ENCODE measurements at regions not wholly inside any gene's neighbourhood (a gene's known extent, or its start where the extent isn't known, plus 50 kb on each side); places are given as distances from the start of the nearest gene placed in this dataset.
"Not testable (repeated sequence)": the region's sequence is repeated elsewhere in the genome, so short reads cannot be mapped to it uniquely, and the experiment has no call there.

DNA sequence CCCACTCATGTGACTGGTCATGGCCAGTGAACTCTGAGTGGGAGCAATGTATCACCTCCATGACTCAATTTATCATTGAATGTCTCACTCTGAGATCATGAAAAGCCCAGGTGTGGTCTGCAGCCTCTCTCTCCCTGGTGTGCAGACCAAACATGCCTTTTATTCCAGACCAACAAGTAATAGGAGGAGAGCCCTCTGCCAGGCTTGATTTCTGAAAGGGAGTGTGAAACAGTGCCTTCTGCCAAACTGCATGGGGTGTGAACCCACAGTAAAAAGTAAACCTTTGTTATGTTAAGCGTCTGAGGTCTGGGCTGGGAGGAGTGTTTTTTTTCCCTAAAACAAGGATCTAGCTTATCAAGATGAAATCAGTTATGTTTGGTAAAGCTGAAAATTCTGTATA, 601.2 kb downstream of the ADCYAP1 start:
- DNase-seq = no peak

GRCh38 chr18:1510542-1511179, 606.0 kb downstream of the ADCYAP1 start:
- DNase-seq = no peak

- no peak for DNase-seq
Observed at GRCh38 chr18:1511619-1512311, 607.1 kb downstream of the ADCYAP1 start.

DNA sequence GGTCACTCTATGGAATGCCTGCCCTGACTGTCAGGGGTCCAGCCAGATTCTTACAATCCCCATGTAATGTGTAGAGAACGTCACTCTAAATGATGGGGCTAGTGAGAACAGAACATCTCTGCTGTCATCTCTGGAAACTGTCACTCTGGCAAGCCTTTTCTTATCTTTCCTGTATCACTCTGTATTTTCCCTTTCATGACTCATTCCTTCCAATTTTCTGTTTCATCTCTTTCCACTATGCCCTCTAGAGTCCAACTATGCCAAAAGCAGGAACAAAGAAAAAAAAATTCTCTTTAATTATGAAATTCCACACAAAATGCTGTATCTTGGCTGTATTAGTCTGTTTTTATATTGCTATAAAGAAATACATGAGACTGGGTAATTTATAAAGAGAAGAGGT, 608.8 kb downstream of the ADCYAP1 start:
- no peak for DNase-seq

DNA sequence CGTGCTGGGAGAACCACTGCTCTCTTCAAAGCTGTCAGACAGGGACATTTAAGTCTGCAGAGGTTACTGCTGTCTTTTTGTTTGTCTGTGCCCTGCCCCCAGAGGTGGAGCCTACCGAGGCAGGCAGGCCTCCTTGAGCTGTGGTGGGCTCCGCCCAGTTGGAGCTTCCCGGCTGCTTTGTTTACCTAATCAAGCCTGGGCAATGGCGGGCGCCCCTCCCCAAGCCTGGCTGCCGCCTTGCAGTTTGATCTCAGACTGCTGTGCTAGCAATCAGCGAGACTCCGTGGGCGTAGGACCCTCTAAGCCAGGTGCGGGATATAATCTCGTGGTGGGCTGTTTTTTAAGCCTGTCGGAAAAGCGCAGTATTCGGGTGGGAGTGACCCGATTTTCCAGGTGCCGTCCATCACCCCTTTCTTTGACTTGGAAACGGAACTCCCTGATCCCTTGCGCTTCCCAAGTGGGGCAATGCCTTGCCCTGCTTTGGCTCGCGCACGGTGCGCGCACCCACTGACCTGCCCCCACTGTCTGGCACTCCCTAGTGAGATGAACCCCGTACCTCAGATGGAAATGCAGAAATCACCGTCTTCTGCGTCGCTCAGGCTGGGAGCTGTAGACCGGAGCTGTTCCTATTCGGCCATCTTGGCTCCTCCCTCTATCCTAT, 617.0 kb downstream of the ADCYAP1 start:
- not testable (repeated sequence) for DNase-seq

DNA sequence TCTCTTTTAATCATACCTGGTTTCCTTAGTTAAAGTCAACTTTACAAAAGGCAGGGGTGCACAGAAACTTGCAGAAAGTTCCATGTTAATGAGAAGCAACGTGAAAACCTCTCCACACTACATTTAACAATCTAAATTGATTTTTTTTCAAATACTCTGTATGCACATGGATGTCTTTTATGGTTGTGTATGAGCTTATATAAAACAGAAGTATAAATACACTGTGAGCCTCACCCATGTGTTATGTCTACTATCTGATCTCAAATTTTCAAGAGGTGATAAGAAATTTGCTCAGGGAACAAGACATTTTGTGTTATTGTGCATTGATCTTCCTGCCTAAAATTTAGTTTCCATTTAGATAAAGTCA, 617.6 kb downstream of the ADCYAP1 start:
- DNase-seq = no peak

DNA sequence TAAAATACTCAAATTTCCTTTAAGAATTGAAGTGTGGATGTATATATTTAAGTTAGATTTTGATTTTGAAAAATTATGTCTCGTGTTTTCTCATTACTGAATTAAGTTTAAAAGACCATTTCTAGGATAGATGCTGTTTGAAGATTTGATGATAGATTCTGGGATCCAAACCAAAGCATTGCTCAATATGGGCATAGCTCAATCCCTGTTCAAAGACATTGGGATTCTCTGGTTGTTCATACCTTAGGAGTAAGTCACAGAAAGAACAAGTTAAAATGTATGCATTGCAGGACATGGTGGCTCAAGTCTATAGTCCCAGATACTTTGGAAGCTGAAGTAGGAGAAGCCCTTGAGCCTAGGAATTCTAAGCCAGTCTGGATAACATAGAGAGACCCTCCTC, 622.3 kb downstream of the ADCYAP1 start:
- DNase-seq = peak; percentile 32

- DNase-seq = no peak
Observed at GRCh38 chr18:1527805-1528204, 623.1 kb downstream of the ADCYAP1 start.

DNA sequence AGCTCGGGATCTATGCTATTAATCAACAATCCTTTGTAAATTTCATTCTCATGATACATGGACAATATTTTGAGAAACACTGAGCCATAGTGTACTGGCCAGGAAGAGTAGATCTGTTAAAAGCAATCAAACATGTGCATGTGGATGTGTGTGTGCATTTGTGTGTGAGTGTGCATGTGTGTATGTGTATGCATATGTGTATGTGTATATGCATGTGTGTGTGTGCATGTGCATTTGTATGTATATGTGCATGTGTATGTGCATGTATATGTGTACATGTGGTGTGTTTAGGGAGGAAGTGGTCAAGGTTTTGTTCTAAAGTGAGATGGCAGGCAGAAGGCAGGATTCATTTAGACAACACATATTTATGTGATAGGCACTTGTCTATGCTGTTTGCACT, 623.8 kb downstream of the ADCYAP1 start:
- DNase-seq = no peak

GRCh38 chr18:1528964-1529509, 624.4 kb downstream of the ADCYAP1 start:
- no peak for DNase-seq

DNA sequence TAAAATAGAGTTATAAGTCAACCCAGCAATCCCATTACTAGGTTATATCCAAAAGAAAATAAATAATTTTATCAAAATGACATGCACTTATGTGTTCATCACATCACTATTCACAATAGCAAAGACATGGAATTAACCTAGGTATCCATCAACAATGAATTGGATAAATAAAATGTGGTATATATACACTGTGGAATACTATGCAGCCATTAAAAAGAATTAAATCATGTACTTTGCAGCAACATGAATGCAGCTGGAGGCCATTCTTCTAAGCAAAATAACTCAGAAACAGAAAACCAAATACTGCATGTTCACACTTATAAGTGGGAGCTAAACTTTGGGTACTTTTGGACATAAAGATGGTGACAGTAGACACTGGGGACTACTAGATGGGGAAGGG, 626.0 kb downstream of the ADCYAP1 start:
- no peak for DNase-seq

- no peak for DNase-seq
Observed at GRCh38 chr18:1539276-1539675, 634.6 kb downstream of the ADCYAP1 start.

DNA sequence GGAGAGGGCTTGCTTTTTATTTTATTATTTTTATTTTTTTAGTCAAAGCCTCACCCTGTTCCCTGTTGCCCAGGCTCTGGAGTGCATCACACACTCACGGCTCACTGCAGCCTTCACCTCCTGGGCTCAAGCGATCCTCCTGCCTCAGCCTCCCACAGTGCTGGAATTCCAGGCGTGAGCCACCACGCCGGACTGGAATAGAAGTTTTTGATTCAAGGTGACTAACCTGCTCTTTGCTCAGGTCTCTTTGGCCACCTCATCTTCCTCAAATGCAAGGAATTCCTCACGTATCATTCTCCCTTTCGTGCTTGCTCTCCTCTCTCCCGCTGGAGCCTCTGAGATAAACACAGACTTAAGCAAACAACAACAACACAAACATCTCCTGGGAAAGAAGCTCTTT, 636.8 kb downstream of the ADCYAP1 start:
- DNase-seq = no peak

GRCh38 chr18:1542230-1542774, 637.6 kb downstream of the ADCYAP1 start:
- no peak for DNase-seq

- DNase-seq = no peak
Observed at GRCh38 chr18:1544016-1544415, 639.3 kb downstream of the ADCYAP1 start.

DNA sequence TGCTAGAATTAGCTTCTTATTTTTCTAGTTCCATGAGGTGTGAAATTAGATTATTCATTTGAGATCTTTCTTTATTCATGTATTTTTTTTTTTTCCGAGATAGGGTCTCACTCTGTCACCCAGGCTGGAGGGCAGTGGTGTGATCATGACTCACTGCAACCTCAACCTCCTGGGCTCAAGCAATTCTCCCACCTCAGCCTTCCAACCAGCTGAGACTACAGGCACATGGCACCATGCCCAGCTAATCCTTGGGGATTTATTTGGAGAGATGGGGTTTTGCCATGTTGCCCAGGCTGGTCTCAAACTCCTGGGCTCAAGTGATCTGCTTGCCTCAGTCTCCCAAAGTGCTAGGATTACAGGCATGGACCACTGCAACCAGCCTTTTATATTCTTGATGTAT, 653.0 kb downstream of the ADCYAP1 start:
- DNase-seq = not testable (repeated sequence)

- no peak for DNase-seq
Observed at GRCh38 chr18:1559563-1559962, 654.9 kb downstream of the ADCYAP1 start.

- DNase-seq = no peak
Observed at GRCh38 chr18:1564793-1565192, 660.1 kb downstream of the ADCYAP1 start.

DNA sequence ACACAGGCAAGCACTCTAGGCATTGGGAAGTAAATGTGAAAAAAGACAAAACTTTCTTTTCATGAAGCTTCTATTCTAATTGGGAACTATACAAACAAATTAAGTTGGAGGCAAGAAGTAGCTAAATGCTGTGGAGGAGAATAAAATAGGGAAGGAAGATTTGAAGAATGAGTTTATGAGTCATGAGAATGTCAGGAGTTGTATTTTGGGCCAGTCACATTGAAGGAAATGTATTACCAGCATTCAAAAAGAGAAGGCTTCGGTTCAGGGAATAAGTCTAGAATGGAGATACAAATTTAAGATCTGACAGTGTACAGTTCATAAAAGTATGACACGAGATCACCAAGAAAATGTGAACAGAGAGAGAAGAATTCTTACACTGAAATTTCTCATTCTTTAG, 666.5 kb downstream of the ADCYAP1 start:
- DNase-seq = no peak

DNA sequence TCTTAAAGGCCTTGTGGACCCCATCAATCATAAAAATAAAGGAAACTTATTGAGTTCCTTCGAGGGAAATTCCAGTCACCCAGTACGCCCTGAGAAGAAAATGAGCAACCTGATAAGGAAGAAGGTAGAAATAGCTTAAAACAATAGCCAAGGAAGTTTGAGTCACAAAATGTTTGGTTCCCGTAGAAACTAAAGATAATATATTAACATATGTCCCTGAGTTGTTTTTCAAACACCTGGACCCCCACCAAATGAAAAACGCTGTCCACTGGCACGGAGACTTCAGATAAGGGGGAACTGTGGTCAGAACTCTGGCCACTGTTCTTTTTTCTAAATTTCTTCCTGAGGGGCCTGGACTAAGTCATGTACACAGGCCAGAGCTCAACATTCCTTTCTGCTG, 669.1 kb downstream of the ADCYAP1 start:
- DNase-seq = no peak

DNA sequence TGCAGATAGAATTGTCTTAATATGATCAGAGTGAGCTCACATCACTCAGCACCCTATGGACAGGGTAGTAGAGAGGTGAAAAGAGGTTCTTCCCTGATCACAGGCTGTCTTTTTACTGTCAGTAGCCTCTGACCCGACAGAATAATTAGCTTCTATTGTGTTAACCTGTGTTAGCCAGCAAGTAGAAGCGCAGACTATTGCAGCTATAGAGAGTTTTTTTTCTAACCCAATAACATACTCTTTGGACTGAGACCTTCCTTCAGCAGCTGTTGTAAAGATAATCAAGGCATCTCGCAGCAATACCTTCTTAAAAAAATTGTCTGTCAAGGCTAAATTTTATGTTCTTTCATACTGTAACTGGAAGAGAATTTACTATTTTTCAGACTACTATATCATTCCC, 670.4 kb downstream of the ADCYAP1 start:
- DNase-seq = no peak

DNA sequence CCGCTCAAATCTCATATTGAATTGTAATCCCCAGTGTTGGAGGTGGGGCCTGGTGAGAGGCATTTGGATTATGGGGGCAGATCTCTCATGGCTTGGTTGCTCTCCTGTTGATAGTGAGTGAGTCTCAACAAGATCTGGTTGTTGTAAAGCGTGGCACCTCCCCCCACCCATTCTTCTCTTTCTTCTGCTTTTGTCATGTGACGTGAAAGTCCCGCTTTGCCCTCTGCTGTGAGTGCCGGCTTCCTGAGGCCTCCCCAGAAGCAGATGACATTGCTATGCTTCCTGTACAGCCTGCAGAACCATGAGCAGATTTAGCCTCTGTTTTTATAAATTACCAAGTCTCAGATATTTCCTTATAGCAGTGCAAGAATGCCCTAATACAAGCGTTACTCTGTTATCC, 673.8 kb downstream of the ADCYAP1 start:
- DNase-seq = no peak

- no peak for DNase-seq
Observed at GRCh38 chr18:1581581-1581980, 676.9 kb downstream of the ADCYAP1 start.

All from fibroblast of skin of right biceps (primary cell).